IMR-90 (cell line): ENCODE measurements at regions not wholly inside any gene's neighbourhood (a gene's known extent, or its start where the extent isn't known, plus 50 kb on each side); places are given as distances from the start of the nearest gene placed in this dataset.
A peak's percentile ranks its signal among the peaks of the same experiment; 100 is the strongest.

Source experiments
- BHLHE40 ChIP-seq: fragments of 150-350 bp; IDR thresholded peaks from 2 replicates; pipeline ENCODE4 v1.6.1; 2016; ENCODE audit warnings: mild to moderate bottlenecking, low read depth, low read length
- CEBPB ChIP-seq: IDR thresholded peaks from 2 replicates; pipeline ENCODE4 v1.6.1; 2012; ENCODE audit warnings: low read depth, low read length, improper control_type of control experiment
- CHD1 ChIP-seq: IDR thresholded peaks from 2 replicates; pipeline ENCODE4 v1.6.1; 2012; ENCODE audit warnings: low read depth, low read length, improper control_type of control experiment
- CTCF ChIP-seq: conservative IDR thresholded peaks from 2 replicates; pipeline ENCODE4 v1.5.1; 2012; ENCODE audit warnings: mild to moderate bottlenecking, low read depth, low read length, improper control_type of control experiment
- ELK1 ChIP-seq: fragments of 150-350 bp; IDR thresholded peaks from 2 replicates; pipeline ENCODE4 v1.6.1; 2016; ENCODE audit warnings: low read depth, mild to moderate bottlenecking, low read length, moderate library complexity, borderline replicate concordance
- FOS ChIP-seq: fragments of 150-350 bp; IDR thresholded peaks from 2 replicates; pipeline ENCODE4 v1.6.1; 2016; ENCODE audit warnings: low read depth, low read length
- MAFK ChIP-seq: IDR thresholded peaks from 2 replicates; pipeline ENCODE4 v1.6.1; 2012; ENCODE audit warnings: low read depth, low read length, improper control_type of control experiment
- MXI1 ChIP-seq: IDR thresholded peaks from 2 replicates; pipeline ENCODE4 v1.6.1; 2012; ENCODE audit warnings: low read depth, mild to moderate bottlenecking, low read length, moderate library complexity, borderline replicate concordance
- POLR2A ChIP-seq: IDR thresholded peaks from 2 replicates; pipeline ENCODE4 v1.6.1; 2012; ENCODE audit warnings: mild to moderate bottlenecking, low read depth, low read length
- RAD21 ChIP-seq: IDR thresholded peaks from 2 replicates; pipeline ENCODE4 v1.6.1; 2012; ENCODE audit warnings: low read length, improper control_type of control experiment
- RCOR1 ChIP-seq: IDR thresholded peaks from 2 replicates; pipeline ENCODE4 v1.6.1; 2012; ENCODE audit warnings: mild to moderate bottlenecking, low read length, improper control_type of control experiment; ENCODE audit not compliant: insufficient replicate concordance
- RFX5 ChIP-seq: IDR thresholded peaks from 2 replicates; pipeline ENCODE4 v1.8.0; 2012; ENCODE audit warnings: low read depth, mild to moderate bottlenecking, low read length, moderate library complexity
- SMC3 ChIP-seq: fragments of 150-350 bp; IDR thresholded peaks from 2 replicates; pipeline ENCODE4 v1.6.1; 2016; ENCODE audit warnings: low read depth, mild to moderate bottlenecking, antibody characterized with exemption, low read length, moderate library complexity
- USF2 ChIP-seq: fragments of 150-350 bp; IDR thresholded peaks from 2 replicates; pipeline ENCODE4 v1.6.1; 2017; ENCODE audit warnings: mild to moderate bottlenecking, antibody characterized with exemption, low read length, low read depth

GRCh38 chr18:67232406-67232805 lies 284.1 kb downstream of the DSEL start:
- no peak for TF ChIP-seq CTCF
- no peak for TF ChIP-seq RAD21
- no peak for TF ChIP-seq POLR2A
- no peak for TF ChIP-seq USF2
- no peak for TF ChIP-seq MXI1
- TF ChIP-seq CEBPB = 0 out of 2 replicates have a peak, but pooled peaks have one; percentile 4
- TF ChIP-seq ELK1 = no peak
- no peak for TF ChIP-seq MAFK
- no peak for TF ChIP-seq SMC3
- TF ChIP-seq FOS = no peak
- TF ChIP-seq BHLHE40 = no peak
- TF ChIP-seq RFX5 = no peak
- TF ChIP-seq RCOR1 = no peak
- no peak for TF ChIP-seq CHD1
